ENCODE measurements at regions not wholly inside any gene's neighbourhood (a gene's known extent, or its start where the extent isn't known, plus 50 kb on each side); places are given as distances from the start of the nearest gene placed in this dataset.

DNA sequence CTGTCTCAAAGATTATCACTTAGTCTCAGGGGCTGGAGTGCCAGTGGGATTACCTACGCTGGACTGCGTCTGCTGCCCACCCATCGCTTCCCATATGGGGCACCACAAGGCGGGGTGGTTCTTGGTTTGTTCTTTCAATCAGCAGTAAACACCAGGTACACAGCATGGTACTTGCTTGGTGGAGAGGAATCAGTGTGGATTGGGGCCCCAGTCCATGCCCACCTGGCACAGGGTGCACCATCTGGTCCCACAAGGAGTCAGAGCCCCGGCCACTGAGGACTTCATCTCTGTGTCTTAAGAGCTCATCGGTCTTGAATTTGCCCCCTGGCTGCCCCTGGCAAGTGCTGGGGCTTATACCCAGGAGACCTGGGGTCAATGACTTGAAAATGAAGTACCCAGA lies 96.2 kb downstream of the GLI2 start:
- TF ChIP-seq, protein P1, sequence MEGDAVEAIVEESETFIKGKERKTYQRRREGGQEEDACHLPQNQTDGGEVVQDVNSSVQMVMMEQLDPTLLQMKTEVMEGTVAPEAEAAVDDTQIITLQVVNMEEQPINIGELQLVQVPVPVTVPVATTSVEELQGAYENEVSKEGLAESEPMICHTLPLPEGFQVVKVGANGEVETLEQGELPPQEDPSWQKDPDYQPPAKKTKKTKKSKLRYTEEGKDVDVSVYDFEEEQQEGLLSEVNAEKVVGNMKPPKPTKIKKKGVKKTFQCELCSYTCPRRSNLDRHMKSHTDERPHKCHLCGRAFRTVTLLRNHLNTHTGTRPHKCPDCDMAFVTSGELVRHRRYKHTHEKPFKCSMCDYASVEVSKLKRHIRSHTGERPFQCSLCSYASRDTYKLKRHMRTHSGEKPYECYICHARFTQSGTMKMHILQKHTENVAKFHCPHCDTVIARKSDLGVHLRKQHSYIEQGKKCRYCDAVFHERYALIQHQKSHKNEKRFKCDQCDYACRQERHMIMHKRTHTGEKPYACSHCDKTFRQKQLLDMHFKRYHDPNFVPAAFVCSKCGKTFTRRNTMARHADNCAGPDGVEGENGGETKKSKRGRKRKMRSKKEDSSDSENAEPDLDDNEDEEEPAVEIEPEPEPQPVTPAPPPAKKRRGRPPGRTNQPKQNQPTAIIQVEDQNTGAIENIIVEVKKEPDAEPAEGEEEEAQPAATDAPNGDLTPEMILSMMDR (IDR thresholded peaks at IDR 0.05), result no peak
- TF ChIP-seq, protein P2, sequence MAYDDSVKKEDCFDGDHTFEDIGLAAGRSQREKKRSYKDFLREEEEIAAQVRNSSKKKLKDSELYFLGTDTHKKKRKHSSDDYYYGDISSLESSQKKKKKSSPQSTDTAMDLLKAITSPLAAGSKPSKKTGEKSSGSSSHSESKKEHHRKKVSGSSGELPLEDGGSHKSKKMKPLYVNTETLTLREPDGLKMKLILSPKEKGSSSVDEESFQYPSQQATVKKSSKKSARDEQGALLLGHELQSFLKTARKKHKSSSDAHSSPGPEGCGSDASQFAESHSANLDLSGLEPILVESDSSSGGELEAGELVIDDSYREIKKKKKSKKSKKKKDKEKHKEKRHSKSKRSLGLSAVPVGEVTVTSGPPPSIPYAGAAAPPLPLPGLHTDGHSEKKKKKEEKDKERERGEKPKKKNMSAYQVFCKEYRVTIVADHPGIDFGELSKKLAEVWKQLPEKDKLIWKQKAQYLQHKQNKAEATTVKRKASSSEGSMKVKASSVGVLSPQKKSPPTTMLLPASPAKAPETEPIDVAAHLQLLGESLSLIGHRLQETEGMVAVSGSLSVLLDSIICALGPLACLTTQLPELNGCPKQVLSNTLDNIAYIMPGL (CRISPR knock-in tag; IDR thresholded peaks at IDR 0.05; ENCODE audit: borderline replicate concordance), result no peak
- TF ChIP-seq, protein P3, sequence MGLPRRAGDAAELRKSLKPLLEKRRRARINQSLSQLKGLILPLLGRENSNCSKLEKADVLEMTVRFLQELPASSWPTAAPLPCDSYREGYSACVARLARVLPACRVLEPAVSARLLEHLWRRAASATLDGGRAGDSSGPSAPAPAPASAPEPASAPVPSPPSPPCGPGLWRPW (IDR thresholded peaks at IDR 0.05), result no peak
- CTCF ChIA-PET, result interaction anchor here (1.2 kb wide), 2 partner anchors 9 to 136 kb away, joined by 3 read pairs; no protein-coding TSS in a partner anchor
- no peak overlapping the region for H3K4me2 ChIP-seq

DNA sequence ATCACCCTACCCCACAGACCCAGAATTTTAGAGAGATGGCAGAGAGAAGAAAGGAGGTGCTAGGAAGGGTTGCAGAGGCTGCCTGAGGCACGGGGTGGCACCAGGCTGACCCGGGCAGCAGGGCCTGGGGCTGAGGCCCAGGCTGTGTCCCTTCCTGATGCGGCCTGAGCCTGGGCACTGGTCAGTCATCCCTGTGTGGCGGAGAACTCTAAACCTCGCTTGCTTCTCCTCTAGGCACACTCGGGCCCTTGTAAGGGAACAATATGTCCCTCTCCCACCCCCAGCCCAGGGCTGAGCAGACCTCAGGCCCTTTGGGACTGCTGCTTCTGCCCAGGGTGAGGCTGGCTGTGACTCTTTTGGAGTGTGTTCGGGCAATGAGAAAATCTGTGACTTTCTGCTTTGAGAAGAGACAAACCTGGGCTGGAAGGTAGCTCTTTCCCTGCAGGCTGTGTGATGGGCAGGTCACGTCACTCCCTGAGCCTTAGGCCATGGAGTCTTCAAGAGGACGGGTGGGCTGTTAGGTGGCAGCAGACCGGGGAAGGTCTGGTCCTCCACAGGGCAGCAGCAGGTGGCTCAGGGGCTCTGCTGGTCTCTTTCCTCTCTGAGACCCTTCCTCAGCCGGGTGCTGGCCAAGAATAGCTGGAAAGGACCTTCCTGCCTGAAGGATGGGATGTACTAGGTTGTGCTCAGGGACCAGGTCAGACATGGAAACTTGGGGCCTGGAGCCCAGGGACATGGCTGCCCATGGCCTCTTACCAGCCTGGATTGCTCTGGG lies 96.8 kb downstream of the GLI2 start:
- DNase-seq (ENCODE audit: low read depth in 1 of 2, low spot score in 1 of 2), result no peak

More for the DNA sequence above, 96.2 kb downstream of the GLI2 start:
- DNase-seq (ENCODE audit: low read depth in 1 of 2, low spot score in 1 of 2), result no peak
- ATAC-seq, result no peak
- Histone ChIP-seq H3K9me3 (no peaks in the 10 kb centered on the region), H3K4me3 (no peak overlapping the region), H3K4me1 (no peaks in the 10 kb centered on the region), H3K27ac (0 out of 6 replicates have a peak overlapping the region, but pooled peaks of 1 of the 2 experiments have one; percentile 17)
- no peak for FAIRE-seq
- POLR2A ChIA-PET, result no interaction called here
- WGBS (ENCODE audit: missing lambda C conversion rate), result 81% methylated on average over 6 of the region's 6 CpGs

More for the DNA sequence above, 96.8 kb downstream of the GLI2 start:
- Histone ChIP-seq H3K9me3 (no peaks in the 10 kb centered on the region), H3K4me1 (no peaks in the 10 kb centered on the region), H3K27ac (peak overlapping the region in 1 of 2 experiments; percentile 17; a peak in 1 of 6 replicates), H3K4me3 (no peak overlapping the region), H3K4me2 (no peak overlapping the region)
- ChIA-PET POLR2A (no interaction called here), CTCF (interaction anchor here (1.2 kb wide), 1 partner anchor 9 kb away, joined by 3 read pairs; no protein-coding TSS in a partner anchor)
- WGBS (ENCODE audit: missing lambda C conversion rate), result 88% methylated on average over 9 of the region's 11 CpGs
- ATAC-seq (peak; percentile 7 to 21; a peak in 1 of 6 replicates), FAIRE-seq (no peak)
- TF ChIP-seq MAFK (IDR thresholded peaks at IDR 0.05; ENCODE audit: partially characterized antibody) (no peak), KDM5A (IDR thresholded peaks at IDR 0.05) (no peak), RNF2 (IDR thresholded peaks at IDR 0.05; ENCODE audit: borderline replicate concordance, low read depth) (no peak), EHMT2 (IDR thresholded peaks at IDR 0.05; ENCODE audit: low read depth) (no peak), NR3C1 (IDR thresholded peaks at IDR 0.05) (no peak), MAZ (IDR thresholded peaks at IDR 0.05; ENCODE audit: borderline replicate concordance, low read depth, low read length) (no peak), FOXS1 (CRISPR knock-in tag; IDR thresholded peaks at IDR 0.05) (no peak), RAD21 (conservative IDR thresholded peaks at IDR 0.05 in 1 of 2, IDR thresholded peaks at IDR 0.05 in 1 of 2) (no peak), EP300 (IDR thresholded peaks at IDR 0.05) (no peak), GATA3 (IDR thresholded peaks at IDR 0.05; ENCODE audit: borderline replicate concordance) (no peak), TFCP2L1 (CRISPR knock-in tag; IDR thresholded peaks at IDR 0.05) (no peak), CBX8 (IDR thresholded peaks at IDR 0.05) (no peak), HEYL (CRISPR knock-in tag; IDR thresholded peaks at IDR 0.05) (no peak)
- TF ChIP-seq, protein P4, sequence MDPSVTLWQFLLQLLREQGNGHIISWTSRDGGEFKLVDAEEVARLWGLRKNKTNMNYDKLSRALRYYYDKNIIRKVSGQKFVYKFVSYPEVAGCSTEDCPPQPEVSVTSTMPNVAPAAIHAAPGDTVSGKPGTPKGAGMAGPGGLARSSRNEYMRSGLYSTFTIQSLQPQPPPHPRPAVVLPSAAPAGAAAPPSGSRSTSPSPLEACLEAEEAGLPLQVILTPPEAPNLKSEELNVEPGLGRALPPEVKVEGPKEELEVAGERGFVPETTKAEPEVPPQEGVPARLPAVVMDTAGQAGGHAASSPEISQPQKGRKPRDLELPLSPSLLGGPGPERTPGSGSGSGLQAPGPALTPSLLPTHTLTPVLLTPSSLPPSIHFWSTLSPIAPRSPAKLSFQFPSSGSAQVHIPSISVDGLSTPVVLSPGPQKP (IDR thresholded peaks at IDR 0.05; ENCODE audit: low read depth, low read length), result no peak
- TF ChIP-seq, protein P5, sequence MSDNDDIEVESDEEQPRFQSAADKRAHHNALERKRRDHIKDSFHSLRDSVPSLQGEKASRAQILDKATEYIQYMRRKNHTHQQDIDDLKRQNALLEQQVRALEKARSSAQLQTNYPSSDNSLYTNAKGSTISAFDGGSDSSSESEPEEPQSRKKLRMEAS (IDR thresholded peaks at IDR 0.05), result no peak
- TF ChIP-seq, protein P1 (IDR thresholded peaks at IDR 0.05), result no peak
- TF ChIP-seq, protein P3 (IDR thresholded peaks at IDR 0.05), result no peak
- TF ChIP-seq, protein P6, sequence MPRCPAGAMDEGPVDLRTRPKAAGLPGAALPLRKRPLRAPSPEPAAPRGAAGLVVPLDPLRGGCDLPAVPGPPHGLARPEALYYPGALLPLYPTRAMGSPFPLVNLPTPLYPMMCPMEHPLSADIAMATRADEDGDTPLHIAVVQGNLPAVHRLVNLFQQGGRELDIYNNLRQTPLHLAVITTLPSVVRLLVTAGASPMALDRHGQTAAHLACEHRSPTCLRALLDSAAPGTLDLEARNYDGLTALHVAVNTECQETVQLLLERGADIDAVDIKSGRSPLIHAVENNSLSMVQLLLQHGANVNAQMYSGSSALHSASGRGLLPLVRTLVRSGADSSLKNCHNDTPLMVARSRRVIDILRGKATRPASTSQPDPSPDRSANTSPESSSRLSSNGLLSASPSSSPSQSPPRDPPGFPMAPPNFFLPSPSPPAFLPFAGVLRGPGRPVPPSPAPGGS (IDR thresholded peaks at IDR 0.05), result no peak
- TF ChIP-seq, protein P7, sequence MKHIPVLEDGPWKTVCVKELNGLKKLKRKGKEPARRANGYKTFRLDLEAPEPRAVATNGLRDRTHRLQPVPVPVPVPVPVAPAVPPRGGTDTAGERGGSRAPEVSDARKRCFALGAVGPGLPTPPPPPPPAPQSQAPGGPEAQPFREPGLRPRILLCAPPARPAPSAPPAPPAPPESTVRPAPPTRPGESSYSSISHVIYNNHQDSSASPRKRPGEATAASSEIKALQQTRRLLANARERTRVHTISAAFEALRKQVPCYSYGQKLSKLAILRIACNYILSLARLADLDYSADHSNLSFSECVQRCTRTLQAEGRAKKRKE (CRISPR knock-in tag; IDR thresholded peaks at IDR 0.05; ENCODE audit: low read depth), result no peak
- TF ChIP-seq, protein P2 (CRISPR knock-in tag; IDR thresholded peaks at IDR 0.05; ENCODE audit: borderline replicate concordance), result no peak
